ENCODE measurements at regions not wholly inside any gene's neighbourhood (a gene's known extent, or its start where the extent isn't known, plus 50 kb on each side); places are given as distances from the start of the nearest gene placed in this dataset.
"Not testable (repeated sequence)": the region's sequence is repeated elsewhere in the genome, so short reads cannot be mapped to it uniquely, and the experiment has no call there.

- no peak for DNase-seq (ENCODE audit: low read depth in 2 of 2)
Observed at GRCh38 chr2:58721912-58722591, 480.9 kb upstream of the FANCL start.

GRCh38 chr2:58720770-58721697 is 479.9 kb upstream of the FANCL start:
- DNase-seq (ENCODE audit: low read depth in 2 of 2), result no peak

GRCh38 chr2:58720033-58720769 is 479.1 kb upstream of the FANCL start:
- DNase-seq (ENCODE audit: low read depth in 2 of 2), result no peak

- no peak for DNase-seq (ENCODE audit: low read depth in 2 of 2)
Observed at GRCh38 chr2:58715344-58715743, 474.2 kb upstream of the FANCL start.

GRCh38 chr2:58714238-58714637 is 473.1 kb upstream of the FANCL start:
- DNase-seq (ENCODE audit: low read depth in 2 of 2), result no peak

GRCh38 chr2:58710795-58711279 is 469.7 kb upstream of the FANCL start:
- DNase-seq (ENCODE audit: low read depth in 2 of 2), result no peak

- no peak for DNase-seq (ENCODE audit: low read depth in 2 of 2)
Observed at GRCh38 chr2:58709687-58710354, 468.7 kb upstream of the FANCL start.

GRCh38 chr2:58709274-58709673 is 468.1 kb upstream of the FANCL start:
- no peak for DNase-seq (ENCODE audit: low read depth in 2 of 2)

GRCh38 chr2:58708565-58708964 is 467.4 kb upstream of the FANCL start:
- no peak for DNase-seq (ENCODE audit: low read depth in 2 of 2)

GRCh38 chr2:58702302-58702885 is 461.3 kb upstream of the FANCL start:
- DNase-seq (ENCODE audit: low read depth in 2 of 2), result no peak

- no peak for DNase-seq (ENCODE audit: low read depth in 2 of 2)
Observed at GRCh38 chr2:58701688-58702301, 460.7 kb upstream of the FANCL start.

- no peak for DNase-seq (ENCODE audit: low read depth in 2 of 2)
Observed at GRCh38 chr2:58700591-58700990, 459.5 kb upstream of the FANCL start.

GRCh38 chr2:58699411-58699810 is 458.3 kb upstream of the FANCL start:
- DNase-seq (ENCODE audit: low read depth in 2 of 2), result no peak

- no peak for DNase-seq (ENCODE audit: low read depth in 2 of 2)
Observed at GRCh38 chr2:58698620-58699019, 457.5 kb upstream of the FANCL start.

- not testable (repeated sequence) for DNase-seq (ENCODE audit: low read depth in 2 of 2)
Observed at GRCh38 chr2:58694114-58694513, 453.0 kb upstream of the FANCL start.

GRCh38 chr2:58691041-58691440 is 449.9 kb upstream of the FANCL start:
- not testable (repeated sequence) for DNase-seq (ENCODE audit: low read depth in 2 of 2)

GRCh38 chr2:58688813-58689212 is 447.7 kb upstream of the FANCL start:
- DNase-seq (ENCODE audit: low read depth in 2 of 2), result no peak

- DNase-seq (ENCODE audit: low read depth in 2 of 2), result no peak
Observed at GRCh38 chr2:58686776-58687175, 445.7 kb upstream of the FANCL start.

- no peak for DNase-seq (ENCODE audit: low read depth in 2 of 2)
Observed at GRCh38 chr2:58680755-58681310, 439.7 kb upstream of the FANCL start.

GRCh38 chr2:58677748-58678147 is 436.6 kb upstream of the FANCL start:
- no peak for DNase-seq (ENCODE audit: low read depth in 2 of 2)

All from stimulated activated CD4-positive, alpha-beta T cell treated with anti-CD3 and anti-CD28 coated beads, Interleukin-4, amount 100 ng/mL, for 48 hours (primary cell).